B cell (primary cell): ENCODE measurements at regions not wholly inside any gene's neighbourhood (a gene's known extent, or its start where the extent isn't known, plus 50 kb on each side); places are given as distances from the start of the nearest gene placed in this dataset.

Experiments
- ATAC-seq: fragments of 200-7000 bp; cut with Tn5 transposase; one replicate; pipeline ENCODE4 v1.10.0; 2021; ENCODE audit warnings: low read depth, mild to moderate bottlenecking, moderate number of reproducible peaks, moderate library complexity
- CTCF ChIA-PET: fragments of 350-600 bp; sonication (Branson Sonifier 250); formaldehyde crosslinking; loops from one replicate; lab custom pipeline; 2021; ENCODE audit warnings: antibody characterized with exemption, inconsistent platforms; lab: Charles Lee
- POLR2A ChIA-PET: fragments of 350-600 bp; sonication (Branson Sonifier 250); formaldehyde crosslinking; loops from one replicate; lab custom pipeline; 2021; ENCODE audit warnings: antibody characterized with exemption; lab: Charles Lee
- DNase-seq: peaks from one replicate; pipeline ENCODE4 v3.0.0; 2013
- H2AFZ ChIP-seq: 2 replicates; pipeline ENCODE4 v1.6.1; 2012; ENCODE audit warnings: mild to moderate bottlenecking, low read depth, low read length; ENCODE audit not compliant: insufficient read depth, poor library complexity, severe bottlenecking
- H3K27ac ChIP-seq, 2 donors: 1 replicate in 1 of 2; 2 replicates in 1 of 2; pipeline ENCODE4 v1.5.1; 2012 to 2013; ENCODE audit warnings: low read length in 2 of 2, mild to moderate bottlenecking in 2 of 2, moderate library complexity in 1 of 2
- H3K27me3 ChIP-seq, 4 experiments: fragments of 200-600 bp in 1 of 4; sonication (generic) in 1 of 4; replicated peaks in 1 of 4; 1 replicate in 2 of 4; 2 replicates in 2 of 4; pipeline versions ENCODE4 v1.6.1 to v1.7.0; 2013 to 2016; ENCODE audit warnings: low read length in 3 of 4, mild to moderate bottlenecking in 2 of 4, mixed read lengths in 1 of 4, moderate library complexity in 1 of 4; ENCODE audit not compliant: insufficient read depth in 4 of 4, control insufficient read depth in 3 of 4; ENCODE audit errors: control extremely low read depth in 1 of 4
- H3K36me3 ChIP-seq, 2 experiments: replicated peaks in 1 of 2; 1 replicate in 1 of 2; 2 replicates in 1 of 2; pipeline versions ENCODE4 v1.6.1 to v1.7.1; 2013; ENCODE audit warnings: low read length in 1 of 2; ENCODE audit not compliant: insufficient read depth in 2 of 2, control insufficient read depth in 1 of 2; ENCODE audit errors: control extremely low read depth in 1 of 2, extremely low read depth in 1 of 2
- H3K4me1 ChIP-seq, 2 donors: fragments of 200-600 bp in 1 of 2; sonication (generic) in 1 of 2; 1 replicate in 1 of 2; 2 replicates in 1 of 2; pipeline versions ENCODE4 v1.5.1 to v1.6.1; 2013 to 2017; ENCODE audit warnings: low read length in 2 of 2; ENCODE audit not compliant: control insufficient read depth in 2 of 2, insufficient read depth in 2 of 2
- H3K4me2 ChIP-seq: replicated peaks from 2 replicates; pipeline ENCODE3; 2012; ENCODE audit warnings: mild to moderate bottlenecking, low read depth, low read length; ENCODE audit not compliant: poor library complexity, severe bottlenecking
- H3K4me3 ChIP-seq, 5 experiments: fragments of 200-600 bp in 1 of 5; sonication (generic) in 1 of 5; 1 replicate in 3 of 5; 2 replicates in 2 of 5; pipeline versions ENCODE4 v1.5.1 to v1.7.0; 2011 to 2016; ENCODE audit warnings: low read length in 4 of 5, mild to moderate bottlenecking in 4 of 5, low read depth in 2 of 5, control low read depth in 1 of 5, moderate library complexity in 1 of 5; ENCODE audit not compliant: insufficient read depth in 1 of 5; ENCODE audit errors: control extremely low read depth in 1 of 5, extremely low read depth in 1 of 5
- H3K79me2 ChIP-seq: fragments of 200-600 bp; sonication (generic); one replicate; pipeline ENCODE4 v1.6.0; 2016; ENCODE audit warnings: low read length; ENCODE audit not compliant: control insufficient read depth, insufficient read depth
- H3K9ac ChIP-seq: fragments of 200-600 bp; sonication (generic); 2 replicates; pipeline ENCODE4 v1.6.1; 2017; ENCODE audit warnings: mild to moderate bottlenecking, low read length, moderate library complexity
- H3K9me3 ChIP-seq, 3 donors: one replicate each; pipeline versions ENCODE4 v1.6.1 to v1.7.1; 2013; ENCODE audit warnings: low read length in 2 of 3; ENCODE audit not compliant: control insufficient read depth in 2 of 3, insufficient read depth in 1 of 3; ENCODE audit errors: control extremely low read depth in 1 of 3
- H4K20me1 ChIP-seq: 2 replicates; pipeline ENCODE4 v1.6.0; 2012; ENCODE audit warnings: mild to moderate bottlenecking, low read length; ENCODE audit not compliant: insufficient read depth, control insufficient read depth, poor library complexity, severe bottlenecking
- H3K27ac Mint-ChIP-seq: one replicate; pipeline ENCODE4 v1.8.0; 2021; ENCODE audit warnings: mixed read lengths
- H3K27me3 Mint-ChIP-seq: one replicate; pipeline ENCODE4 v1.8.0; 2021; ENCODE audit warnings: mixed read lengths
- H3K4me1 Mint-ChIP-seq: one replicate; pipeline ENCODE4 v1.8.0; 2021; ENCODE audit warnings: mixed read lengths
- H3K4me3 Mint-ChIP-seq: one replicate; pipeline ENCODE4 v1.8.0; 2021; ENCODE audit warnings: mixed read lengths
- H3K9me3 Mint-ChIP-seq: one replicate; pipeline ENCODE4 v1.8.0; 2022; ENCODE audit warnings: mixed read lengths; ENCODE audit not compliant: insufficient read depth
- CTCF ChIP-seq: fragments of 200-600 bp; IDR thresholded peaks from one replicate; pipeline ENCODE4 v1.8.0; 2022; ENCODE audit warnings: antibody characterized with exemption, mild to moderate bottlenecking
- EZH2 ChIP-seq: IDR thresholded peaks from 2 replicates; pipeline ENCODE4 v1.6.1; 2012; ENCODE audit warnings: borderline replicate concordance, low read depth, mild to moderate bottlenecking, moderate library complexity, low read length; ENCODE audit not compliant: insufficient read depth, poor library complexity, severe bottlenecking
- WGBS: methylation state at CpG from one replicate; pipeline ENCODE4 v1.1.5; 2013; ENCODE audit warnings: missing lambda C conversion rate; ENCODE audit not compliant: insufficient coverage; 5-methylcytosine and 5-hydroxymethylcytosine counted together
- intact Hi-C: fragments of 100-400 bp; cut with micrococcal nuclease; formaldehyde crosslinking; loops from one replicate; pipeline ENCODE4 v1.10.0; 2022

GRCh38 chr13:61874970-61875579 is 459.4 kb upstream of the PCDH20 start:
- no peaks in the 10 kb centered on the region for H3K4me1 ChIP-seq
- 82% methylated on average over 1 of the region's 2 CpGs for WGBS
- H3K9me3 ChIP-seq: peaks cover 0 to 11% (median 0%) of the 10 kb centered on the region in 3 donors
- H4K20me1 ChIP-seq: no peaks in the 10 kb centered on the region
- no peak overlapping the region for H3K4me3 Mint-ChIP-seq
- ChIA-PET POLR2A (no interaction called here), CTCF (no interaction called here)
- intact Hi-C loops: no loop called here
- no peak overlapping the region for H3K4me3 ChIP-seq
- H3K4me2 ChIP-seq: no peak overlapping the region
- H3K9me3 Mint-ChIP-seq: peaks cover 16% of the 10 kb centered on the region
- H3K4me1 Mint-ChIP-seq: no peaks in the 10 kb centered on the region
- H3K27ac ChIP-seq: no peak overlapping the region
- H3K36me3 ChIP-seq: no peaks in the 10 kb centered on the region
- TF ChIP-seq CTCF (no peak), EZH2 (no peak)
- H3K27me3 ChIP-seq: no peaks in the 10 kb centered on the region
- no peak overlapping the region for H3K9ac ChIP-seq
- no peak overlapping the region for H3K27ac Mint-ChIP-seq
- no peak for ATAC-seq
- DNase-seq: no peak
- no peaks in the 10 kb centered on the region for H3K79me2 ChIP-seq
- H2AFZ ChIP-seq: no peak overlapping the region
- H3K27me3 Mint-ChIP-seq: no peaks in the 10 kb centered on the region

- H3K27ac ChIP-seq: no peak overlapping the region
- H3K9me3 Mint-ChIP-seq: peaks cover 11% of the 10 kb centered on the region
- H3K4me3 Mint-ChIP-seq: no peak overlapping the region
- no peak overlapping the region for H3K9ac ChIP-seq
- H3K27me3 ChIP-seq: no peaks in the 10 kb centered on the region
- peaks cover 0 to 8% (median 0%) of the 10 kb centered on the region in 3 donors for H3K9me3 ChIP-seq
- H3K4me3 ChIP-seq: no peak overlapping the region
- ChIA-PET POLR2A (no interaction called here), CTCF (no interaction called here)
- no peak overlapping the region for H3K27ac Mint-ChIP-seq
- TF ChIP-seq CTCF (no peak), EZH2 (no peak)
- no peaks in the 10 kb centered on the region for H3K79me2 ChIP-seq
- no peaks in the 10 kb centered on the region for H3K4me1 Mint-ChIP-seq
- H3K36me3 ChIP-seq: no peaks in the 10 kb centered on the region
- H3K4me2 ChIP-seq: no peak overlapping the region
- no peak overlapping the region for H2AFZ ChIP-seq
- intact Hi-C loops: no loop called here
- H3K27me3 Mint-ChIP-seq: no peaks in the 10 kb centered on the region
- no peak for DNase-seq
- H4K20me1 ChIP-seq: no peaks in the 10 kb centered on the region
- ATAC-seq: no peak
- no peaks in the 10 kb centered on the region for H3K4me1 ChIP-seq
These were observed 458.1 kb upstream of the PCDH20 start for GRCh38 chr13:61873717-61874116.
